ENCODE measurements at regions not wholly inside any gene's neighbourhood (a gene's known extent, or its start where the extent isn't known, plus 50 kb on each side); places are given as distances from the start of the nearest gene placed in this dataset.

GRCh38 chr10:33935350-33935749 lies 600.9 kb upstream of the NRP1 start:
- Histone ChIP-seq H4K20me1 (ENCODE audit: insufficient read depth, low read length) (no peaks in the 10 kb centered on the region), H3K27ac (ENCODE audit: low read depth in 1 of 2, low read length in 2 of 2) (no peak overlapping the region), H3K4me2 (replicated peaks; ENCODE audit: extremely low read depth, low read length, poor library complexity, severe bottlenecking) (no peak overlapping the region), H2AFZ (ENCODE audit: insufficient read depth, low read depth, low read length, poor library complexity, severe bottlenecking) (no peak overlapping the region), H3K27me3 (ENCODE audit: control insufficient read depth in 2 of 2, insufficient read depth in 2 of 2, low read length in 2 of 2) (no peaks in the 10 kb centered on the region), H3K4me1 (ENCODE audit: control insufficient read depth in 1 of 2, insufficient read depth in 2 of 2, low read length in 2 of 2) (no peaks in the 10 kb centered on the region), H3K4me3 (replicated peaks in 1 of 3; ENCODE audit: low read depth in 2 of 3, low read length in 3 of 3) (no peak overlapping the region), H3K79me2 (ENCODE audit: insufficient read depth, low read length) (no peaks in the 10 kb centered on the region), H3K9ac (ENCODE audit: insufficient read depth, low read length, poor library complexity, severe bottlenecking) (no peak overlapping the region), H3K9me3 (replicated peaks in 1 of 2; ENCODE audit: control insufficient read depth in 1 of 2, insufficient read depth in 1 of 2, low read length in 2 of 2) (no peaks in the 10 kb centered on the region), H3K36me3 (replicated peaks in 1 of 2; ENCODE audit: control insufficient read depth in 1 of 2, insufficient read depth in 2 of 2, low read length in 2 of 2) (no peaks in the 10 kb centered on the region)
- no peak overlapping the region for H3K27ac Mint-ChIP-seq
- WGBS (ENCODE audit: insufficient coverage) = 70% methylated on average over 2 of the region's 3 CpGs
- H3K9me3 Mint-ChIP-seq = peaks cover 0 to 9% (median 2%) of the 10 kb centered on the region in 7 donors
- peaks cover 0 to 5% (median 0%) of the 10 kb centered on the region in 3 donors for H3K27me3 Mint-ChIP-seq (ENCODE audit: low read depth in 3 of 3)
- H3K36me3 Mint-ChIP-seq = no peaks in the 10 kb centered on the region
- H3K4me3 Mint-ChIP-seq = no peak overlapping the region
- H3K4me1 Mint-ChIP-seq = no peaks in the 10 kb centered on the region
- no peak for TF ChIP-seq CTCF (IDR thresholded peaks at IDR 0.05)
- no peak for DNase-seq
- intact Hi-C loops (cut with micrococcal nuclease) = no loop called here

- no peak overlapping the region for H3K27ac Mint-ChIP-seq
These were observed 595.6 kb upstream of the NRP1 start for GRCh38 chr10:33930079-33930478.

More at GRCh38 chr10:33930079-33930478, 595.6 kb upstream of the NRP1 start:
- Histone ChIP-seq H3K9ac (ENCODE audit: insufficient read depth, low read length, poor library complexity, severe bottlenecking) (no peak overlapping the region), H3K27ac (ENCODE audit: low read depth in 1 of 2, low read length in 2 of 2) (no peak overlapping the region), H3K4me3 (replicated peaks in 1 of 3; ENCODE audit: low read depth in 2 of 3, low read length in 3 of 3) (no peak overlapping the region), H2AFZ (ENCODE audit: insufficient read depth, low read depth, low read length, poor library complexity, severe bottlenecking) (no peak overlapping the region), H3K79me2 (ENCODE audit: insufficient read depth, low read length) (no peaks in the 10 kb centered on the region), H3K9me3 (replicated peaks in 1 of 2; ENCODE audit: control insufficient read depth in 1 of 2, insufficient read depth in 1 of 2, low read length in 2 of 2) (no peaks in the 10 kb centered on the region), H3K36me3 (replicated peaks in 1 of 2; ENCODE audit: control insufficient read depth in 1 of 2, insufficient read depth in 2 of 2, low read length in 2 of 2) (no peaks in the 10 kb centered on the region), H4K20me1 (ENCODE audit: insufficient read depth, low read length) (no peaks in the 10 kb centered on the region), H3K27me3 (ENCODE audit: control insufficient read depth in 2 of 2, insufficient read depth in 2 of 2, low read length in 2 of 2) (no peaks in the 10 kb centered on the region), H3K4me1 (ENCODE audit: control insufficient read depth in 1 of 2, insufficient read depth in 2 of 2, low read length in 2 of 2) (no peaks in the 10 kb centered on the region), H3K4me2 (replicated peaks; ENCODE audit: extremely low read depth, low read length, poor library complexity, severe bottlenecking) (no peak overlapping the region)
- WGBS (ENCODE audit: insufficient coverage) = 0% methylated on average over 1 of the region's 1 CpG
- peak in 1 of 3 donors; percentile 6 for DNase-seq
- H3K27me3 Mint-ChIP-seq (ENCODE audit: low read depth in 3 of 3) = peaks cover 1 to 4% (median 2%) of the 10 kb centered on the region in 3 donors
- TF ChIP-seq CTCF (IDR thresholded peaks at IDR 0.05) = no peak
- intact Hi-C loops (cut with micrococcal nuclease) = no loop called here
- H3K4me1 Mint-ChIP-seq = no peaks in the 10 kb centered on the region
- no peaks in the 10 kb centered on the region for H3K36me3 Mint-ChIP-seq
- H3K9me3 Mint-ChIP-seq = peaks cover 1 to 9% (median 2%) of the 10 kb centered on the region in 7 donors
- no peak overlapping the region for H3K4me3 Mint-ChIP-seq

Data from CD14-positive monocyte (primary cell).